Ecto neural progenitor cell (in vitro differentiated cells): ENCODE measurements at regions not wholly inside any gene's neighbourhood (a gene's known extent, or its start where the extent isn't known, plus 50 kb on each side); places are given as distances from the start of the nearest gene placed in this dataset.
"Not testable (repeated sequence)": the region's sequence is repeated elsewhere in the genome, so short reads cannot be mapped to it uniquely, and the experiment has no call there.

Source experiments
- DNase-seq: peaks from one replicate; pipeline ENCODE4 v3.0.0-alpha.2; 2018; ENCODE audit warnings: low spot score

- DNase-seq = no peak
These were observed 62.4 kb downstream of the CLDN17 start for GRCh38 chr21:30104241-30104640.

GRCh38 chr21:30102871-30103270 lies 63.7 kb downstream of the CLDN17 start:
- peak; percentile 46 for DNase-seq

- no peak for DNase-seq
These were observed 64.6 kb downstream of the CLDN17 start for GRCh38 chr21:30101967-30102366.

- no peak for DNase-seq
These were observed 68.8 kb downstream of the CLDN17 start for GRCh38 chr21:30097791-30098190.

GRCh38 chr21:30083225-30083945 lies 83.2 kb downstream of the CLDN17 start:
- peak; percentile 59 for DNase-seq

- DNase-seq = no peak
These were observed 85.1 kb downstream of the CLDN17 start for GRCh38 chr21:30081506-30081905.

- DNase-seq = peak; percentile 52
These were observed 94.1 kb downstream of the CLDN17 start for GRCh38 chr21:30072496-30072895.

- DNase-seq = no peak
These were observed 107.7 kb downstream of the CLDN17 start for GRCh38 chr21:30058928-30059327.

- DNase-seq = no peak
These were observed 109.5 kb downstream of the CLDN17 start for GRCh38 chr21:30057108-30057507.

GRCh38 chr21:30048570-30048969 lies 108.8 kb upstream of the GRIK1 start:
- DNase-seq = no peak

GRCh38 chr21:30044447-30045064 lies 104.8 kb upstream of the GRIK1 start:
- no peak for DNase-seq

GRCh38 chr21:30042443-30042842 lies 102.6 kb upstream of the GRIK1 start:
- DNase-seq = no peak

- DNase-seq = no peak
These were observed 93.6 kb upstream of the GRIK1 start for GRCh38 chr21:30033441-30033840.

- DNase-seq = no peak
These were observed 90.6 kb upstream of the GRIK1 start for GRCh38 chr21:30030416-30030815.

- DNase-seq = no peak
These were observed 88.7 kb upstream of the GRIK1 start for GRCh38 chr21:30028537-30028936.

GRCh38 chr21:30027986-30028385 lies 88.2 kb upstream of the GRIK1 start:
- DNase-seq = no peak

GRCh38 chr21:30023056-30023455 lies 83.3 kb upstream of the GRIK1 start:
- not testable (repeated sequence) for DNase-seq

GRCh38 chr21:30014886-30015285 lies 75.1 kb upstream of the GRIK1 start:
- no peak for DNase-seq

GRCh38 chr21:29991624-29992023 lies 51.8 kb upstream of the GRIK1 start:
- DNase-seq = peak; percentile 51

GRCh38 chr21:29989634-29990234 lies 49.9 kb upstream of the GRIK1 start:
- no peak for DNase-seq
